ENCODE measurements at regions not wholly inside any gene's neighbourhood (a gene's known extent, or its start where the extent isn't known, plus 50 kb on each side); places are given as distances from the start of the nearest gene placed in this dataset.

DNA sequence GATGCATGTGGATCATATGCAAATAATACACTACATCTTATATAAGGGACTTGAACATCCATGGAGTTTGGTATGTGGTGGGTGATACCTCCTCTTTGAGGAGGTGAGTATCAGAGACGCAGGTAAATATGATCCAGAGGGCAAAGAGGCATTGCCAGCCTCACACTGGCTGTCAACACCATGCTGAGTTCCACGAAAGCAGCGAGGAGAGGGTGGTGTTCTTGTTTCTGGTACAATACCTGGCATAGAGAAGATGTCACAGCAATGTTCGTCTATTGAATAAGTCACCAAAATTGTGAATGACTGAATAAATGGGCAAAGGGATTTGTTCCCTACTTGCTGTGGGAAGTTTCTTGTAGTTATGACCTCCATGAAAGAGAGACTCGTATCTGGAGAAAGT, 182.2 kb downstream of the SNRPN start:
- TF ChIP-seq POLR2A (IDR thresholded peaks at IDR 0.05; ENCODE audit: low read depth, low read length) (no peak), TAF1 (IDR thresholded peaks at IDR 0.05; ENCODE audit: borderline replicate concordance, low read depth, low read length) (no peak)
